ENCODE measurements at regions not wholly inside any gene's neighbourhood (a gene's known extent, or its start where the extent isn't known, plus 50 kb on each side); places are given as distances from the start of the nearest gene placed in this dataset.

DNA sequence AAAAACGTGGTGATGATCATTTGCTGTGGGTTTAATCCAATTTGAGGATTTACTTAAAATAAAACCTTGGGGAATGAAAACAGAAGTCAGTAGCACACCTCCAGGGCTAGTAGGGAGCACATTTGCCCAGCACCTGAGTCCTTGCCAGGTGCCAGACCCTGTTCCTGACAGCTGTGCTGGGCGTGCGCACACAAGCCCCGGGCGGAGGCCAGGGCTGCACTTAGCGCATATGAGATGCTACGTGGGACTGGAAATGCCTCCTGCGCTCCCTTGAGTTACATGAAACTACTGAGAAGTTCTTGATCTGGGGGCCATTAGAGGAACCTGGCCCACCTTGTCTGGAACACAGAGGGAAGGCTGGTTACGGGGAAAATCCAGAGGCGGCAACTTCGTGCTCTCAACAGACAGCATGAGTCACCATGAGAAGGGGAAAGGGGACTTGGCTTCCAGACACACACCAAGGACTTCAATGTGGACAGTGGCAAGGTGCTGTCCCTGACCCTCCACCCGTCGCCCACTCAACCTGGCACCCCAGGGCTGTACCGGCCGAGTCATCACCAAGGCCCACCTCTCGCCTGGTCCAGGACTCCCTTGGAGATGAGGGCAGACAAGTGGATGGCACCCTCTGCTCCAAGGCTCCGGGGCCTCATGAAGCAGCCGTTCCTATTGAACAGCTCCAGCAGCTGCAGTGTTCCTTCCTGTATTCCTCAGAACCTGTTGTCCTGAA is 1468.6 kb downstream of the BRD1 start:
- Histone ChIP-seq H3K4me1 (ENCODE audit: insufficient read depth, low read length) (peaks cover 10% of the 10 kb centered on the region; the same call in 1 of the 2 replicates), H3K4me3 (ENCODE audit: low read length) (no peak overlapping the region), H3K9ac (ENCODE audit: low read depth, low read length) (no peak overlapping the region), H3K27ac (ENCODE audit: low read length) (no peak overlapping the region), H3K9me3 (ENCODE audit: insufficient read depth, low read depth, low read length) (no peaks in the 10 kb centered on the region), H3K36me3 (ENCODE audit: insufficient read depth, low read depth, low read length) (no peaks in the 10 kb centered on the region), H3K27me3 (ENCODE audit: insufficient read depth, low read length) (no peaks in the 10 kb centered on the region)

DNA sequence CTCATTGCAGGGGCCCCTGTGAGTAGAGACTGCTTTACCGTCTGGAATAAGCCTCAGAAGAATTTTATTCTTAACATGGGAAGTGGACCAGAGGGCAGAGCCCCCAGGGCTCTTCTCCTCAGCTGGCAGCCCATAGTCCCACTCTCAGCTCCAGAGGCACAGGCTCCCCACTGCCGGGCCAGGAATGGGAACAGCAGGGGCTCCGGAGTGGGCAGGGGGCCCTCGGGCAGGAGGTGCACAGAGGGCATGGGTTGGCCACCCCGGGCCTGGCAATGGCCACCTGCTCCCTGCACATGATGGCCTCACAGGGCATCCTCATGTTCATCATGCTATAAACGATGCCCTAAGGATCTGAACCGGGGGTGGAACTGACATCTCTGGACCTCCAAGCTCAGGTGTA is 1469.7 kb downstream of the BRD1 start:
- H3K9me3 ChIP-seq (ENCODE audit: insufficient read depth, low read depth, low read length) = no peaks in the 10 kb centered on the region
- H3K9ac ChIP-seq (ENCODE audit: low read depth, low read length) = no peak overlapping the region
- no peaks in the 10 kb centered on the region for H3K27me3 ChIP-seq (ENCODE audit: insufficient read depth, low read length)
- no peaks in the 10 kb centered on the region for H3K36me3 ChIP-seq (ENCODE audit: insufficient read depth, low read depth, low read length)
- no peak overlapping the region for H3K27ac ChIP-seq (ENCODE audit: low read length)
- peaks cover 10% of the 10 kb centered on the region; the same call in 1 of the 2 replicates for H3K4me1 ChIP-seq (ENCODE audit: insufficient read depth, low read length)
- no peak overlapping the region for H3K4me3 ChIP-seq (ENCODE audit: low read length)

DNA sequence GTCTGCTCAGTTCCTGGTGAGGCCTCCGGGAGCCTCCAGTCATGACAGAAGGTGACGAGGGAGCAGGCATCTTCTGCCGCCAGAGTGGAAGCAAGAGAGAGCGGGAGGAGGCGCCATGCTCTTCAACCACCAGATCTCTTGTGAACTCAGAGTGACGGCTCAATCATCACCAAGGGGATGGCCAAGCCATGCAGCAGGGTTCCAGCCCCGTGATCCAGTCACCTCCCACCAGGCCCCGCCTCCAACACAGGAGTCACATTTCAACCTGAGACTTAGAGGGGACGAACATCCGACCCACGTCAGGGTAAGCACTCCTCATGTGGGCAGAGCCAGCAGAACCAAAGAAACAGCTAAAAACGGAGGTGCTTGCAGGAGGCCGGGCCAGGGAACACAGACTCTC is 1470.5 kb downstream of the BRD1 start:
- no peaks in the 10 kb centered on the region for H3K9me3 ChIP-seq (ENCODE audit: insufficient read depth, low read depth, low read length)
- H3K27ac ChIP-seq (ENCODE audit: low read length) = no peak overlapping the region

DNA sequence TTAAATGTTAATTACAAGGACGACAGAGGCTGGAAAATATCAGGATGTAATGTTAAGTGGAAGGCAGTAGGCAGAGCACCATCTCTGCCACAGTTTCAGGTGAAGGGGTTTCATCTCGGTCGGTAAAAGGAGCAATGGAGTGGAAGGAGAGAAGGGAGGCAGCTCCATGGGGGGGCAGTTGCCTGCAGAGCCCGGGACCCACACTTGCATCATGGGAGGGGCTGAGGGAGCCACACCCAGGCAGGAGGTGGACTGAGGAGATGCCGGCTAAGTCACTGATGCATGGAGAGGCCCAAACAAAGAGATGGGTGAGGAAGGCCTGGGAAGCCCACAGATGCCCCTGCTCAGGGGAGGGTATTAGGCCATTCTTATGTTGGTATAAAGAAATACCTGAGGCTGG is 1470.9 kb downstream of the BRD1 start:
- no peaks in the 10 kb centered on the region for H3K9me3 ChIP-seq (ENCODE audit: insufficient read depth, low read depth, low read length)
- H3K27me3 ChIP-seq (ENCODE audit: insufficient read depth, low read length) = no peaks in the 10 kb centered on the region
- no peak overlapping the region for H3K27ac ChIP-seq (ENCODE audit: low read length)
- H3K4me1 ChIP-seq (ENCODE audit: insufficient read depth, low read length) = peaks cover 10% of the 10 kb centered on the region; the same call in 1 of the 2 replicates
- H3K36me3 ChIP-seq (ENCODE audit: insufficient read depth, low read depth, low read length) = no peaks in the 10 kb centered on the region
- H3K4me3 ChIP-seq (ENCODE audit: low read length) = no peak overlapping the region
- no peak overlapping the region for H3K9ac ChIP-seq (ENCODE audit: low read depth, low read length)

More for the DNA sequence above, 1470.5 kb downstream of the BRD1 start:
- peaks cover 10% of the 10 kb centered on the region; the same call in 1 of the 2 replicates for H3K4me1 ChIP-seq (ENCODE audit: insufficient read depth, low read length)
- no peaks in the 10 kb centered on the region for H3K36me3 ChIP-seq (ENCODE audit: insufficient read depth, low read depth, low read length)
- H3K9ac ChIP-seq (ENCODE audit: low read depth, low read length) = no peak overlapping the region
- no peak overlapping the region for H3K4me3 ChIP-seq (ENCODE audit: low read length)
- H3K27me3 ChIP-seq (ENCODE audit: insufficient read depth, low read length) = no peaks in the 10 kb centered on the region

DNA sequence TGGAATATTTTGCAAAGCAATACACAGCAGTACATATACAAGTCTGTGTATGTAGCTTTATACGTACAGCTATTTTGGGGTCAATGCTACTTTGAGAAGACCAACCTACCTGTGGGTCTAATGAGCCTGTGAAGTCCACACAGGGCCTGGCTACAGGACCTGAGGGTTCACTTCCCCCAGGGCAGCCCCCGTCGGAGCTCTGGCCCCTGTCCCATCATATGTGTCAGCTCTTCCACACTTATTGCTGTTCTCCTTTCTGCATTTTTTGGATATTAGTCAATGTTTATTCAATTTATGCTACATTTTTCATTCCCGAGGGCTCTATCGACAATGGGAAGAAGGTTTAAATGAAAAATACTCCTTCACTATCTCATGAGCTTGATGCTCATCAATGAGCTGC is 1473.6 kb downstream of the BRD1 start:
- H3K27me3 ChIP-seq (ENCODE audit: insufficient read depth, low read length) = no peaks in the 10 kb centered on the region
- H3K9ac ChIP-seq (ENCODE audit: low read depth, low read length) = no peak overlapping the region
- H3K27ac ChIP-seq (ENCODE audit: low read length) = no peak overlapping the region
- no peaks in the 10 kb centered on the region for H3K9me3 ChIP-seq (ENCODE audit: insufficient read depth, low read depth, low read length)
- no peaks in the 10 kb centered on the region for H3K36me3 ChIP-seq (ENCODE audit: insufficient read depth, low read depth, low read length)
- peaks cover 10% of the 10 kb centered on the region; the same call in 1 of the 2 replicates for H3K4me1 ChIP-seq (ENCODE audit: insufficient read depth, low read length)
- no peak overlapping the region for H3K4me3 ChIP-seq (ENCODE audit: low read length)

DNA sequence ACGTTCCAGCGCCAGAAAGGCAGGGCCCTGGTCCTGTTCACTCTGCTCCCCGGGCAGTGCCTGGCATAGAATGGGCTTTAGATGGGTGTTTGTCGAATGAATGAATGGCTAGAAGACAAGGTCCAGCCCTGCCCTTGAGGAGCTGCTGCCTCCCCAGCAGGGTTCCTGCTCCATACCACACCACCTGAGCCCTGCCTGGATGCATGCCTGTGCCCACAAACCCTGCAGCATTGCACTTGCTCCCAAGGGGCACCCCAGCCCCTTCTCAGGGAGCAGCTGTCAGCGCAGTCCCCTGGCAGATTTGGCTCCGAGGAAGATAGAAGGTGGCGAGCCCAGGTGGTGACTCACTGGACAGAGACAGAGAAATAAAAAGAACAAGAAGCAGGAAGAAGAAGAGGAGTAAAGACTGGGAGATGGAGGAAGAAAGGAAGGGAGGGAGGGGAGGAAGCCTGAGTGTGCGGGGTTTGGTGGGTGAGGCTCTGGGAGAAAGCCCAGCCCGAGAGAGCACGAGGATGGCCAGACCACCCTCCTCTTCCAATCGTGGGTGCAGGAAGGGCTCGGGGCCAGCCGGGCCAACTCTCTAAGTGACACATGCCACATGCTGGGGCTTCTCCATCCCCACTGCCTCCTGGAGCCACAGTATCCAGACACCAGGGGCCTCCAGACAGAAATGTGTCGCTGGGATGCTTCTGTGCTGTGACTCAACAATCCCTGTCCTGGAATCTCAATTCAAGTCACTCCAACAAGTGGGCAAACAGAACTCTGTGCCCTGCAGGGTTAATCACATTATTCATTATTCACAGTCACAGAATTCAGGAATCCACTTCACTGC is 1474.3 kb downstream of the BRD1 start:
- Histone ChIP-seq H3K9me3 (ENCODE audit: insufficient read depth, low read depth, low read length) (no peaks in the 10 kb centered on the region), H3K4me3 (ENCODE audit: low read length) (no peak overlapping the region), H3K9ac (ENCODE audit: low read depth, low read length) (no peak overlapping the region), H3K36me3 (ENCODE audit: insufficient read depth, low read depth, low read length) (no peaks in the 10 kb centered on the region), H3K27me3 (ENCODE audit: insufficient read depth, low read length) (no peaks in the 10 kb centered on the region), H3K27ac (ENCODE audit: low read length) (no peak overlapping the region), H3K4me1 (ENCODE audit: insufficient read depth, low read length) (peaks cover 10% of the 10 kb centered on the region; the same call in 1 of the 2 replicates)

DNA sequence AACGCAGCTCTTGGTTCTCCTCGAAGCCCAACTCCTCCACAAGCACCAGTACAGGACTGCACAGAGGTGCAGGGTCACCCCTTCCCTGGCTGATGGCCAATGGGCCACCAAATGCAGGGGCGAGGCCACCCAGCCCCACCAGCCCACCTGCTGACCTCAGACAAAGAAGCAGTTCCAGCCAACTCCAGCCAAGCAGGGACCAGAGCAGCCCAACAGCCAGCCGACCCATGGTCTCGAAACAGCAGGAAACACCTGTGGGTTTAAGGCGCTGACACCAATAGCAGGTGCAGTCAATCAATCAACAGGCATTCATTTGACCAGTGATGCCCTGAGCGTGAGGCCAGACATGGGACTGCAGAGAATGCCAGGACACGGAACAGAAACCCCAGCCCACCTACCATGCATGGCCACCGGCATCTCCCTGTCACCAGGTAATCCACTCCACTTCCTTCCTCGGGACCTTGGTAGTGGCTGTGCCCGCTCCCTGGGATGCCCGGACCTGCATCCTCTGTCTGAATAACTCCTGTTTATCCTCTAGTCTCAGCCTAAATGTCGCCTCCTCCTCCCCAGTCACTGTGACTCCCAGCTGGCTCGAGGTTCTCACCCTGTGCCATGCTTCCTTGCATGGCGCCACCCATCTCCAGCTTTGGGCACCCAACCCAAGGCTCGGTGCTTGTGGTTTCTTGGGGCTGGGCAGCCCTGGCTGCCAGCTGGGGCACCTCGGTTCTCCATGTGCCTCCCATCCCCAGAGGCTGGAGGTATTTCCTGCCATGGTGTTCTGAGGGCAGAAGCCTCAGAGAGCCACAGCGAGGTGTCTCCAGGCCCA is 1475.4 kb downstream of the BRD1 start:
- Histone ChIP-seq H3K27ac (ENCODE audit: low read length) (no peak overlapping the region), H3K4me1 (ENCODE audit: insufficient read depth, low read length) (peaks cover 5% of the 10 kb centered on the region; the same call in 1 of the 2 replicates), H3K4me3 (ENCODE audit: low read length) (no peak overlapping the region), H3K9me3 (ENCODE audit: insufficient read depth, low read depth, low read length) (no peaks in the 10 kb centered on the region), H3K36me3 (ENCODE audit: insufficient read depth, low read depth, low read length) (no peaks in the 10 kb centered on the region), H3K27me3 (ENCODE audit: insufficient read depth, low read length) (no peaks in the 10 kb centered on the region), H3K9ac (ENCODE audit: low read depth, low read length) (no peak overlapping the region)

DNA sequence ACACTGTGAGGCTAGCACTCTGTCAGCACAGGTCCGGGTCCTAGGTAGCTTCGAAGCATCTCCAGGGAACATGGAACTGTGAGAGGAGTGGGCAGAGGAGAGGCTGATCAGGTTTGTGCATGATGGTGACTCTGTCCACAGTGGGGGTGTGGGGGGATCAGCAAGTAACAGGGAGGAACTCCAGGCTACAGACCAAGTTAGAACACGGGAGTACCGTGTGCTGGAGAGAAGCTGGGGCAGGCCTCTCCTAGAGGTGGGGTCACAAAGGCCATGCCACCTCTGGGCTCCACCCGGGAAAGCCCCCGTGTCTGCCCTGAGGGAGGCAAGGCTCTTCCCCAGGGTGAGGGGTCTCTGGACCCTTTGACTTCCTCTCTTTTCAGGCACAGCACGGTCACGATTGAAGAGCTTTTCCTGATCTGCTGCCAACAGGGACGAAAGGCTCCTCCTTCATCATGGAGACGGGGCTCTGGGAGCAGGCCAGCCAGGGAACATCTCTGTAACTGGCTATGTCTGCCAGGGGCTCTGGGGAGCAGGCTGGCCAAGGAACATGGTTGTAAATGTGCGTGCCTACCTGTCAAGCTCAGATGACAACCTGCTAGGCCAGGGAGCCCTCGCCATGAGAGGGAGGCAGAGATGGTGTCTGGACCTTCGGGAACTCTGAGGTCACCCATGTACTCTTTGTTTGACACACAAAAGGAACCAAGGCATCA is 1476.1 kb downstream of the BRD1 start:
- H3K9ac ChIP-seq (ENCODE audit: low read depth, low read length) = no peak overlapping the region
- no peaks in the 10 kb centered on the region for H3K9me3 ChIP-seq (ENCODE audit: insufficient read depth, low read depth, low read length)
- no peak overlapping the region for H3K27ac ChIP-seq (ENCODE audit: low read length)
- H3K36me3 ChIP-seq (ENCODE audit: insufficient read depth, low read depth, low read length) = no peaks in the 10 kb centered on the region
- peaks cover 4% of the 10 kb centered on the region; the same call in 1 of the 2 replicates for H3K4me1 ChIP-seq (ENCODE audit: insufficient read depth, low read length)
- H3K4me3 ChIP-seq (ENCODE audit: low read length) = no peak overlapping the region
- H3K27me3 ChIP-seq (ENCODE audit: insufficient read depth, low read length) = no peaks in the 10 kb centered on the region

DNA sequence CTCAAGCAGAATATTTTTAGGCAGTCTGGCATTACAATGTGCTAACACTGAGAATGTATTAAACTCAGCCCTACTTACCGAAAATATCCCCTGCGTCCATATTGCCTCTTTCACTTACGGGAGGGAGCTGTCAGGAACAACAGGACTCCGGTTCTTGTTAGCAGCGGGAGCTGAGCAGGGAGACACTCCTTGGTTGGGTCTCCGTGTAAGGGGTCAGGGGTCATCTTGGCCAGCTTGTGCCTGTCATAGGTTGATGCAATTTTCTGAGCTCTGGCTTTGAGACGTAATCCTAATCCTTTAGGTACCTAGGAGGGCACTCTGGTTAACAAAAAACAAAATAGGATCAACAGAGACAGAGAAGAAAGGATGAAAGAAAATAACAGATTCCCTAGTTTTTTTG is 1477.2 kb downstream of the BRD1 start:
- no peaks in the 10 kb centered on the region for H3K27me3 ChIP-seq (ENCODE audit: insufficient read depth, low read length)
- no peak overlapping the region for H3K27ac ChIP-seq (ENCODE audit: low read length)
- no peak overlapping the region for H3K9ac ChIP-seq (ENCODE audit: low read depth, low read length)
- no peaks in the 10 kb centered on the region for H3K9me3 ChIP-seq (ENCODE audit: insufficient read depth, low read depth, low read length)
- H3K4me3 ChIP-seq (ENCODE audit: low read length) = no peak overlapping the region
- H3K36me3 ChIP-seq (ENCODE audit: insufficient read depth, low read depth, low read length) = no peaks in the 10 kb centered on the region
- no peaks in the 10 kb centered on the region for H3K4me1 ChIP-seq (ENCODE audit: insufficient read depth, low read length)

DNA sequence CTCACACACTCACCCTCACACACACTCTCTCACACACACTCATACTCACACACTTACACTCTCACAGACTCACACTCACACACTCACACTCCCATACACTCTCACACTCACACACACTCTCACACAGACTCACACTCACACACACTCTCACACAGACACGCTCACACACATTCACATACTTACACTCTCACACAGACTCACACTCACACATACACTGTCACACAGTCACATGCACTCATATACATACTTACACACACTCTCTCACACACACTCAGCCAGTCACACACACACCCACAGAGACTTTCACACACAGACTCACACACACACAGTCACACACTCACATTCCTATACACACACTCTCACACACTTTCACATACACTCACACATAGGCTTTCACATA is 1478.8 kb downstream of the BRD1 start:
- H3K9ac ChIP-seq (ENCODE audit: low read depth, low read length) = no peak overlapping the region
- no peaks in the 10 kb centered on the region for H3K4me1 ChIP-seq (ENCODE audit: insufficient read depth, low read length)
- no peaks in the 10 kb centered on the region for H3K27me3 ChIP-seq (ENCODE audit: insufficient read depth, low read length)
- H3K4me3 ChIP-seq (ENCODE audit: low read length) = no peak overlapping the region
- no peak overlapping the region for H3K27ac ChIP-seq (ENCODE audit: low read length)
- no peaks in the 10 kb centered on the region for H3K36me3 ChIP-seq (ENCODE audit: insufficient read depth, low read depth, low read length)
- no peaks in the 10 kb centered on the region for H3K9me3 ChIP-seq (ENCODE audit: insufficient read depth, low read depth, low read length)

DNA sequence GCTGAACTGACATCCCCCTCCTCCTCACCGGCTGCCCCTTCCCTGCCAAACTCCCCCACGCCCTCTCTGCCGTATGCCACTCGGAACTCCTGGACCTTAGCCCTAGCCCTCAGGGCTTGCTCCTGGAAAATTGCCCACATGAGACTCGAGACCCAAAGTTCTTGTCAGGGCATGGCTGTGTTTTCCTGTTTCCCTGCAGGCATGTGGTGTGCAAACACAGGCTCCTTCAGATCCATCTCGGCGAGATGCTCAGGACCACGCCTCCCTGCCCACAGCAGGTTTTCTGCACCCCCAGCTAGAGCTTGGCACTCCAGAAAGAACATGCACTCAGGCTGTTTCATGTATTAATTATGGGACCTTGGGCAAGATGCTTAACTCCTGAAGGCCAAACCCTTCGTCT is 1480.4 kb downstream of the BRD1 start:
- no peak overlapping the region for H3K4me3 ChIP-seq (ENCODE audit: low read length)
- H3K4me1 ChIP-seq (ENCODE audit: insufficient read depth, low read length) = peaks cover 3% of the 10 kb centered on the region; the same call in 1 of the 2 replicates
- no peaks in the 10 kb centered on the region for H3K36me3 ChIP-seq (ENCODE audit: insufficient read depth, low read depth, low read length)
- H3K27me3 ChIP-seq (ENCODE audit: insufficient read depth, low read length) = peaks cover 5% of the 10 kb centered on the region
- H3K9ac ChIP-seq (ENCODE audit: low read depth, low read length) = no peak overlapping the region
- no peaks in the 10 kb centered on the region for H3K9me3 ChIP-seq (ENCODE audit: insufficient read depth, low read depth, low read length)
- H3K27ac ChIP-seq (ENCODE audit: low read length) = no peak overlapping the region

Measured in iPS-20b (cell line).